GM19238 (cell line): ENCODE measurements at regions not wholly inside any gene's neighbourhood (a gene's known extent, or its start where the extent isn't known, plus 50 kb on each side); places are given as distances from the start of the nearest gene placed in this dataset.

Experiments used
- DNase-seq: peaks from one replicate; pipeline ENCODE4 v3.0.0; 2011; ENCODE audit warnings: low spot score; ENCODE audit not compliant: insufficient read length

- DNase-seq = no peak
These were observed 191.8 kb downstream of the HTR7 start for GRCh38 chr10:90665905-90666662.

- no peak for DNase-seq
These were observed 183.4 kb downstream of the HTR7 start for GRCh38 chr10:90674461-90674860.

GRCh38 chr10:90674928-90675327, 182.9 kb downstream of the HTR7 start:
- no peak for DNase-seq

- DNase-seq = no peak
These were observed 182.2 kb downstream of the HTR7 start for GRCh38 chr10:90675621-90676020.
